Rectal smooth muscle tissue (tissue), 1 donor: ENCODE measurements at regions not wholly inside any gene's neighbourhood (a gene's known extent, or its start where the extent isn't known, plus 50 kb on each side); places are given as distances from the start of the nearest gene placed in this dataset.

Source experiments
- H3K27ac ChIP-seq: one replicate; pipeline ENCODE4 v1.7.0; 2013; ENCODE audit warnings: low read depth, low read length, inconsistent platforms
- H3K27me3 ChIP-seq: one replicate; pipeline ENCODE4 v1.7.0; 2013; ENCODE audit warnings: low read length; ENCODE audit not compliant: control insufficient read depth, insufficient read depth
- H3K36me3 ChIP-seq: one replicate; pipeline ENCODE4 v1.7.0; 2013; ENCODE audit warnings: low read length; ENCODE audit not compliant: control insufficient read depth, insufficient read depth
- H3K4me1 ChIP-seq: one replicate; pipeline ENCODE4 v1.7.0; 2013; ENCODE audit warnings: low read length; ENCODE audit not compliant: control insufficient read depth, insufficient read depth
- H3K4me3 ChIP-seq: one replicate; pipeline ENCODE4 v1.7.0; 2013; ENCODE audit warnings: low read length
- H3K9ac ChIP-seq: one replicate; pipeline ENCODE4 v1.7.0; 2013; ENCODE audit warnings: low read length

DNA sequence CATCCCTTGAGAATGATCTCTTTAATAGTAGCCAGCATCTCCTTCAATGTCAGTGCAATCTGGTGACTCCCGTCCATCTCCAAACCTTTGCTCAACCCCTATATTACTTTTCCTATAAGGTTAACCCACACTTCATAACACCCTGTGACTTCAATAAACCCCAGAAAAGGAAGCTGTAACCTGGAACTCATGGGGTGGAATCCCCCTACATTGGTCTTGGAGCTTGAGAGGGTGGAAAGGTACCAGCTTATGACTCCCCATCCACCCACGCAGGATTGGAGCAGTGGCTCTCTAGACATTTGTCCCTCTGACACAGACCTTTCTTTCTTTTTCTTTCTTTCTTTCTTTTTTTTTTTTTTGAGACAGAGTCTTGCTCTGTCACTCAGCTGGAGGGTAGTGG lies 54.7 kb upstream of the ZFR start:
- no peaks in the 10 kb centered on the region for H3K36me3 ChIP-seq
- H3K27ac ChIP-seq = no peak overlapping the region
- no peak overlapping the region for H3K9ac ChIP-seq
- peaks cover 2% of the 10 kb centered on the region for H3K4me1 ChIP-seq
- H3K4me3 ChIP-seq = no peak overlapping the region
- H3K27me3 ChIP-seq = no peaks in the 10 kb centered on the region

GRCh38 chr5:32498484-32498883 lies 53.9 kb upstream of the ZFR start:
- no peaks in the 10 kb centered on the region for H3K4me1 ChIP-seq
- no peak overlapping the region for H3K4me3 ChIP-seq
- H3K27ac ChIP-seq = no peak overlapping the region
- H3K9ac ChIP-seq = no peak overlapping the region
- no peaks in the 10 kb centered on the region for H3K36me3 ChIP-seq
- no peaks in the 10 kb centered on the region for H3K27me3 ChIP-seq

GRCh38 chr5:32496104-32496503 lies 51.6 kb upstream of the ZFR start:
- no peaks in the 10 kb centered on the region for H3K27me3 ChIP-seq
- H3K4me3 ChIP-seq = no peak overlapping the region
- no peaks in the 10 kb centered on the region for H3K4me1 ChIP-seq
- H3K27ac ChIP-seq = no peak overlapping the region
- no peaks in the 10 kb centered on the region for H3K36me3 ChIP-seq
- H3K9ac ChIP-seq = no peak overlapping the region

- Histone ChIP-seq H3K4me1 (no peaks in the 10 kb centered on the region), H3K36me3 (no peaks in the 10 kb centered on the region), H3K9ac (no peak overlapping the region), H3K27me3 (no peaks in the 10 kb centered on the region), H3K27ac (no peak overlapping the region), H3K4me3 (no peak overlapping the region)
Measured at GRCh38 chr5:32494827-32495226, 50.3 kb upstream of the ZFR start.
